Activated CD4-positive, alpha-beta T cell treated with anti-CD3 and anti-CD28 coated beads for 36 hours (primary cell): ENCODE measurements at regions not wholly inside any gene's neighbourhood (a gene's known extent, or its start where the extent isn't known, plus 50 kb on each side); places are given as distances from the start of the nearest gene placed in this dataset.
A peak's percentile ranks its signal among the peaks of the same experiment; 100 is the strongest.

Source experiments
- ATAC-seq: fragments of 200-7000 bp; cut with Tn5 transposase; one replicate; pipeline ENCODE4 v1.10.0; 2021; ENCODE audit warnings: mild to moderate bottlenecking, moderate library complexity
- CTCF ChIA-PET: fragments of 350-600 bp; sonication (Branson Sonifier 250); formaldehyde crosslinking; loops from one replicate; lab custom pipeline; 2021; ENCODE audit warnings: antibody characterized with exemption; lab: Charles Lee
- POLR2A ChIA-PET: fragments of 350-600 bp; sonication (Branson Sonifier 250); formaldehyde crosslinking; loops from one replicate; lab custom pipeline; 2021; ENCODE audit warnings: antibody characterized with exemption, inconsistent platforms; lab: Charles Lee
- DNase-seq: peaks from one replicate; pipeline ENCODE4 v3.0.0-alpha.2; 2020
- H3K27ac Mint-ChIP-seq: one replicate; pipeline ENCODE4 v1.8.0; 2021; ENCODE audit warnings: mixed read lengths
- H3K27me3 Mint-ChIP-seq: one replicate; pipeline ENCODE4 v1.8.0; 2021; ENCODE audit warnings: mixed read lengths
- H3K36me3 Mint-ChIP-seq: one replicate; pipeline ENCODE4 v1.8.0; 2021; ENCODE audit warnings: low read depth, mixed read lengths
- H3K4me1 Mint-ChIP-seq: one replicate; pipeline ENCODE4 v1.8.0; 2021; ENCODE audit warnings: mixed read lengths
- H3K4me3 Mint-ChIP-seq: one replicate; pipeline ENCODE4 v1.8.0; 2021; ENCODE audit warnings: mild to moderate bottlenecking, moderate library complexity, mixed read lengths
- H3K9me3 Mint-ChIP-seq: one replicate; pipeline ENCODE4 v1.8.0; 2021; ENCODE audit warnings: low read depth, mixed read lengths
- intact Hi-C, 2 experiments: fragments of 100-400 bp; cut with DNase I in 1 of 2; cut with micrococcal nuclease in 1 of 2; formaldehyde crosslinking; loops; one replicate each; pipeline versions ENCODE4 v1.14.2 to v1.15.1; 2022 to 2024; cut with DNase I, micrococcal nuclease

- ChIA-PET POLR2A (interaction anchor here (0.8 kb wide), 1 partner anchor 73 kb away, joined by 3 read pairs; no protein-coding TSS in a partner anchor), CTCF (no interaction called here)
- no peak overlapping the region for H3K4me3 Mint-ChIP-seq
- H3K27ac Mint-ChIP-seq, result no peak overlapping the region
- intact Hi-C loops, result loop anchor here (5.0 kb wide), 5 partner anchors 48 to 748 kb away; partner anchors contain the start of gene ID2 (in 1 of the 2)
- peaks cover 7% of the 10 kb centered on the region for H3K27me3 Mint-ChIP-seq
- peaks cover 23% of the 10 kb centered on the region for H3K36me3 Mint-ChIP-seq
- H3K4me1 Mint-ChIP-seq, result peaks cover 41% of the 10 kb centered on the region
- ATAC-seq (no peak), DNase-seq (no peak)
- peaks cover 11% of the 10 kb centered on the region for H3K9me3 Mint-ChIP-seq
These were observed 747.4 kb upstream of the ID2 start for GRCh38 chr2:7934476-7934875.

GRCh38 chr2:7937082-7937481 is 744.8 kb upstream of the ID2 start:
- intact Hi-C loops, result no loop called here
- Mint-ChIP-seq H3K9me3 (peaks cover 7% of the 10 kb centered on the region), H3K4me3 (no peak overlapping the region), H3K27ac (no peak overlapping the region), H3K36me3 (peaks cover 10% of the 10 kb centered on the region), H3K4me1 (peaks cover 37% of the 10 kb centered on the region), H3K27me3 (peaks cover 7% of the 10 kb centered on the region)
- ATAC-seq (no peak), DNase-seq (no peak)
- POLR2A ChIA-PET, result no interaction called here
- CTCF ChIA-PET, result interaction anchor here (0.8 kb wide), 1 partner anchor 80 kb away, joined by 3 read pairs; no protein-coding TSS in a partner anchor

- POLR2A ChIA-PET, result interaction anchor here (0.7 kb wide), 1 partner anchor 582 kb away, joined by 3 read pairs; no protein-coding TSS in a partner anchor
- intact Hi-C loops, result no loop called here
- ATAC-seq, result no peak
- Mint-ChIP-seq H3K27ac (peak overlapping the region; percentile 15), H3K36me3 (no peaks in the 10 kb centered on the region), H3K9me3 (no peaks in the 10 kb centered on the region), H3K4me1 (peaks cover 26% of the 10 kb centered on the region), H3K4me3 (no peak overlapping the region), H3K27me3 (peaks cover 7% of the 10 kb centered on the region)
- CTCF ChIA-PET, result interaction anchor here (0.7 to 1.3 kb wide), 3 partner anchors 43 to 269 kb away, joined by 3 read pairs; no protein-coding TSS in a partner anchor
- no peak for DNase-seq
These were observed 741.1 kb upstream of the ID2 start for GRCh38 chr2:7940723-7941122.

GRCh38 chr2:7943446-7943845 is 738.4 kb upstream of the ID2 start:
- Mint-ChIP-seq H3K4me1 (peaks cover 26% of the 10 kb centered on the region), H3K4me3 (no peak overlapping the region), H3K9me3 (no peaks in the 10 kb centered on the region), H3K36me3 (no peaks in the 10 kb centered on the region), H3K27me3 (no peaks in the 10 kb centered on the region), H3K27ac (no peak overlapping the region)
- CTCF ChIA-PET, result interaction anchor here (0.6 to 0.9 kb wide), 2 partner anchors 128 to 170 kb away, joined by 3 read pairs; no protein-coding TSS in a partner anchor
- no peak for ATAC-seq
- POLR2A ChIA-PET, result no interaction called here
- DNase-seq, result no peak
- intact Hi-C loops, result no loop called here

GRCh38 chr2:7945026-7945425 is 736.8 kb upstream of the ID2 start:
- POLR2A ChIA-PET, result no interaction called here

GRCh38 chr2:7950035-7950612 is 731.7 kb upstream of the ID2 start:
- POLR2A ChIA-PET, result no interaction called here
- no peak overlapping the region for H3K27ac Mint-ChIP-seq
- ATAC-seq (no peak), DNase-seq (no peak)
- H3K27me3 Mint-ChIP-seq, result no peaks in the 10 kb centered on the region
- no peaks in the 10 kb centered on the region for H3K9me3 Mint-ChIP-seq
- no peak overlapping the region for H3K4me3 Mint-ChIP-seq
- intact Hi-C loops, result no loop called here
- H3K36me3 Mint-ChIP-seq, result no peaks in the 10 kb centered on the region
- CTCF ChIA-PET, result interaction anchor here (0.6 kb wide), 1 partner anchor 10 kb away, joined by 3 read pairs; no protein-coding TSS in a partner anchor
- H3K4me1 Mint-ChIP-seq, result no peaks in the 10 kb centered on the region

More at GRCh38 chr2:7945026-7945425, 736.8 kb upstream of the ID2 start:
- Mint-ChIP-seq H3K4me1 (peaks cover 11% of the 10 kb centered on the region), H3K4me3 (no peak overlapping the region), H3K9me3 (no peaks in the 10 kb centered on the region), H3K27ac (no peak overlapping the region), H3K27me3 (no peaks in the 10 kb centered on the region), H3K36me3 (no peaks in the 10 kb centered on the region)
- ATAC-seq (no peak), DNase-seq (no peak)
- intact Hi-C loops, result no loop called here
- CTCF ChIA-PET, result no interaction called here

- intact Hi-C loops, result no loop called here
- Mint-ChIP-seq H3K27me3 (no peaks in the 10 kb centered on the region), H3K9me3 (no peaks in the 10 kb centered on the region), H3K36me3 (no peaks in the 10 kb centered on the region), H3K4me3 (no peak overlapping the region), H3K4me1 (no peaks in the 10 kb centered on the region), H3K27ac (no peak overlapping the region)
- DNase-seq, result no peak
- ATAC-seq, result no peak
- CTCF ChIA-PET, result interaction anchor here (0.5 to 0.7 kb wide), 2 partner anchors 275 to 428 kb away, joined by 3 read pairs; no protein-coding TSS in a partner anchor
- POLR2A ChIA-PET, result no interaction called here
These were observed 730.9 kb upstream of the ID2 start for GRCh38 chr2:7951001-7951400.

GRCh38 chr2:7951490-7951889 is 730.4 kb upstream of the ID2 start:
- H3K36me3 Mint-ChIP-seq, result no peaks in the 10 kb centered on the region
- H3K27ac Mint-ChIP-seq, result no peak overlapping the region
- intact Hi-C loops, result no loop called here
- ChIA-PET POLR2A (interaction anchor here (0.6 kb wide), 1 partner anchor 459 kb away, joined by 3 read pairs; no protein-coding TSS in a partner anchor), CTCF (interaction anchor here (0.7 kb wide), 2 partner anchors 10 to 427 kb away, joined by 3 to 4 read pairs; no protein-coding TSS in a partner anchor)
- no peak for ATAC-seq
- no peaks in the 10 kb centered on the region for H3K9me3 Mint-ChIP-seq
- H3K4me1 Mint-ChIP-seq, result no peaks in the 10 kb centered on the region
- no peak for DNase-seq
- no peak overlapping the region for H3K4me3 Mint-ChIP-seq
- no peaks in the 10 kb centered on the region for H3K27me3 Mint-ChIP-seq

GRCh38 chr2:7952046-7952745 is 729.7 kb upstream of the ID2 start:
- no peak for DNase-seq
- Mint-ChIP-seq H3K9me3 (no peaks in the 10 kb centered on the region), H3K4me3 (no peak overlapping the region), H3K4me1 (no peaks in the 10 kb centered on the region), H3K27me3 (no peaks in the 10 kb centered on the region), H3K36me3 (no peaks in the 10 kb centered on the region), H3K27ac (no peak overlapping the region)
- CTCF ChIA-PET, result interaction anchor here (0.7 kb wide), 1 partner anchor 9 kb away, joined by 4 read pairs; no protein-coding TSS in a partner anchor
- no peak for ATAC-seq
- POLR2A ChIA-PET, result interaction anchor here (0.6 kb wide), 1 partner anchor 459 kb away, joined by 3 read pairs; no protein-coding TSS in a partner anchor
- intact Hi-C loops, result no loop called here

- CTCF ChIA-PET, result no interaction called here
These were observed 728.7 kb upstream of the ID2 start for GRCh38 chr2:7953195-7953594.

GRCh38 chr2:7954234-7954633 is 727.6 kb upstream of the ID2 start:
- no peak overlapping the region for H3K4me3 Mint-ChIP-seq
- CTCF ChIA-PET, result interaction anchor here (0.6 to 1.8 kb wide), 4 partner anchors 14 to 521 kb away, joined by 3 to 5 read pairs (median 4); no protein-coding TSS in a partner anchor
- H3K27ac Mint-ChIP-seq, result no peak overlapping the region
- H3K36me3 Mint-ChIP-seq, result no peaks in the 10 kb centered on the region
- no peaks in the 10 kb centered on the region for H3K9me3 Mint-ChIP-seq
- intact Hi-C loops, result no loop called here
- H3K27me3 Mint-ChIP-seq, result no peaks in the 10 kb centered on the region
- POLR2A ChIA-PET, result no interaction called here
- no peaks in the 10 kb centered on the region for H3K4me1 Mint-ChIP-seq
- ATAC-seq (no peak), DNase-seq (no peak)

More at GRCh38 chr2:7953195-7953594, 728.7 kb upstream of the ID2 start:
- no peaks in the 10 kb centered on the region for H3K4me1 Mint-ChIP-seq
- ATAC-seq (no peak), DNase-seq (no peak)
- H3K27me3 Mint-ChIP-seq, result no peaks in the 10 kb centered on the region
- H3K4me3 Mint-ChIP-seq, result no peak overlapping the region
- H3K27ac Mint-ChIP-seq, result no peak overlapping the region
- POLR2A ChIA-PET, result no interaction called here
- H3K36me3 Mint-ChIP-seq, result no peaks in the 10 kb centered on the region
- no peaks in the 10 kb centered on the region for H3K9me3 Mint-ChIP-seq
- intact Hi-C loops, result no loop called here
